ENCODE measurements at regions not wholly inside any gene's neighbourhood (a gene's known extent, or its start where the extent isn't known, plus 50 kb on each side); places are given as distances from the start of the nearest gene placed in this dataset.

DNA sequence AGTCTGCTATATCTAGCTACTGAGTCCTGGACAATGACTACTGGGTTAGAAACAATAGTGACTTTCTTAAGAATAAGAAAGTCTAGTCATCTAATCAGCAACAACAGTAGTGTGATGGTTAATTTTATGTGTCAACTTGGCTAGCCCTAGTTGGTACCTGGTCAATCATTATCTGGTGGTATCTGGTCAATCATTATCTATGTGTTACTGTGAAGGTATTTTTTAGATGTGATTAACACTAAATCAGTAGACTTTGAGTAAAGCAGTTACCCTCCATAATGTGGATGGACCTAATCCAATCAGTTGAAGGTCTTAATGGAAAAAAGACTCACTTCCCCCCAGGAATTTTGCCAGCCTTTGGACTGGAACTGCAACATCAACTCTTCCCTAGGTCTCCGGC lies 312.6 kb downstream of the SIPA1L2 start:
- TF ChIP-seq, protein P1, sequence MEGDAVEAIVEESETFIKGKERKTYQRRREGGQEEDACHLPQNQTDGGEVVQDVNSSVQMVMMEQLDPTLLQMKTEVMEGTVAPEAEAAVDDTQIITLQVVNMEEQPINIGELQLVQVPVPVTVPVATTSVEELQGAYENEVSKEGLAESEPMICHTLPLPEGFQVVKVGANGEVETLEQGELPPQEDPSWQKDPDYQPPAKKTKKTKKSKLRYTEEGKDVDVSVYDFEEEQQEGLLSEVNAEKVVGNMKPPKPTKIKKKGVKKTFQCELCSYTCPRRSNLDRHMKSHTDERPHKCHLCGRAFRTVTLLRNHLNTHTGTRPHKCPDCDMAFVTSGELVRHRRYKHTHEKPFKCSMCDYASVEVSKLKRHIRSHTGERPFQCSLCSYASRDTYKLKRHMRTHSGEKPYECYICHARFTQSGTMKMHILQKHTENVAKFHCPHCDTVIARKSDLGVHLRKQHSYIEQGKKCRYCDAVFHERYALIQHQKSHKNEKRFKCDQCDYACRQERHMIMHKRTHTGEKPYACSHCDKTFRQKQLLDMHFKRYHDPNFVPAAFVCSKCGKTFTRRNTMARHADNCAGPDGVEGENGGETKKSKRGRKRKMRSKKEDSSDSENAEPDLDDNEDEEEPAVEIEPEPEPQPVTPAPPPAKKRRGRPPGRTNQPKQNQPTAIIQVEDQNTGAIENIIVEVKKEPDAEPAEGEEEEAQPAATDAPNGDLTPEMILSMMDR (IDR thresholded peaks at IDR 0.05), result no peak
- no peak for TF ChIP-seq POLR2A (IDR thresholded peaks at IDR 0.05)
